ENCODE measurements at regions not wholly inside any gene's neighbourhood (a gene's known extent, or its start where the extent isn't known, plus 50 kb on each side); places are given as distances from the start of the nearest gene placed in this dataset.

- TF ChIP-seq CTCF (conservative IDR thresholded peaks at IDR 0.05), result no peak
- Mint-ChIP-seq H3K36me3 (ENCODE audit: low read depth) (no peaks in the 10 kb centered on the region), H3K27me3 (ENCODE audit: low read depth) (no peaks in the 10 kb centered on the region), H3K9me3 (no peaks in the 10 kb centered on the region), H3K27ac (ENCODE audit: unreplicated experiment) (no peak overlapping the region), H3K4me3 (no peak overlapping the region), H3K4me1 (peaks cover 6% of the 10 kb centered on the region)
- DNase-seq (ENCODE audit: low read depth, low spot score), result no peak
Observed at GRCh38 chr1:87473203-87473661, 144.6 kb downstream of the LMO4 start.

- Mint-ChIP-seq H3K27ac (ENCODE audit: unreplicated experiment) (no peak overlapping the region), H3K36me3 (ENCODE audit: low read depth) (no peaks in the 10 kb centered on the region), H3K27me3 (ENCODE audit: low read depth) (no peaks in the 10 kb centered on the region), H3K4me3 (no peak overlapping the region), H3K9me3 (no peaks in the 10 kb centered on the region), H3K4me1 (peaks cover 6% of the 10 kb centered on the region)
- no peak for DNase-seq (ENCODE audit: low read depth, low spot score)
- TF ChIP-seq CTCF (conservative IDR thresholded peaks at IDR 0.05), result no peak
Observed at GRCh38 chr1:87474098-87474497, 145.4 kb downstream of the LMO4 start.

GRCh38 chr1:87478231-87478630 is 149.6 kb downstream of the LMO4 start:
- peak; percentile 11 for TF ChIP-seq CTCF (conservative IDR thresholded peaks at IDR 0.05)
- Mint-ChIP-seq H3K27ac (ENCODE audit: unreplicated experiment) (no peak overlapping the region), H3K4me3 (no peak overlapping the region), H3K9me3 (no peaks in the 10 kb centered on the region), H3K27me3 (ENCODE audit: low read depth) (no peaks in the 10 kb centered on the region), H3K36me3 (ENCODE audit: low read depth) (no peaks in the 10 kb centered on the region), H3K4me1 (peaks cover 6% of the 10 kb centered on the region)
- DNase-seq (ENCODE audit: low read depth, low spot score), result no peak

GRCh38 chr1:87495147-87495546 is 166.5 kb downstream of the LMO4 start:
- Mint-ChIP-seq H3K4me3 (no peak overlapping the region), H3K9me3 (no peaks in the 10 kb centered on the region), H3K4me1 (no peaks in the 10 kb centered on the region), H3K27ac (ENCODE audit: unreplicated experiment) (no peak overlapping the region), H3K27me3 (ENCODE audit: low read depth) (no peaks in the 10 kb centered on the region), H3K36me3 (ENCODE audit: low read depth) (no peaks in the 10 kb centered on the region)
- no peak for TF ChIP-seq CTCF (conservative IDR thresholded peaks at IDR 0.05)
- DNase-seq (ENCODE audit: low read depth, low spot score), result no peak

GRCh38 chr1:87495870-87496269 is 167.2 kb downstream of the LMO4 start:
- TF ChIP-seq CTCF (conservative IDR thresholded peaks at IDR 0.05), result no peak
- no peaks in the 10 kb centered on the region for H3K9me3 Mint-ChIP-seq

More at GRCh38 chr1:87495870-87496269, 167.2 kb downstream of the LMO4 start:
- H3K27me3 Mint-ChIP-seq (ENCODE audit: low read depth), result no peaks in the 10 kb centered on the region
- H3K4me1 Mint-ChIP-seq, result no peaks in the 10 kb centered on the region
- no peak for DNase-seq (ENCODE audit: low read depth, low spot score)
- H3K36me3 Mint-ChIP-seq (ENCODE audit: low read depth), result no peaks in the 10 kb centered on the region
- H3K27ac Mint-ChIP-seq (ENCODE audit: unreplicated experiment), result no peak overlapping the region
- H3K4me3 Mint-ChIP-seq, result no peak overlapping the region
